PFSK-1 (cell line): ENCODE measurements at regions not wholly inside any gene's neighbourhood (a gene's known extent, or its start where the extent isn't known, plus 50 kb on each side); places are given as distances from the start of the nearest gene placed in this dataset.

ENCODE experiments used
- POLR2AphosphoS5 ChIP-seq: IDR thresholded peaks from 2 replicates; pipeline ENCODE4 v1.6.1; 2012; ENCODE audit warnings: low read depth, mild to moderate bottlenecking, control low read depth, low read length, moderate library complexity
- TAF1 ChIP-seq: IDR thresholded peaks from 2 replicates; pipeline ENCODE4 v1.6.1; 2012; ENCODE audit warnings: low read length, control low read depth, borderline replicate concordance; ENCODE audit not compliant: insufficient read depth

DNA sequence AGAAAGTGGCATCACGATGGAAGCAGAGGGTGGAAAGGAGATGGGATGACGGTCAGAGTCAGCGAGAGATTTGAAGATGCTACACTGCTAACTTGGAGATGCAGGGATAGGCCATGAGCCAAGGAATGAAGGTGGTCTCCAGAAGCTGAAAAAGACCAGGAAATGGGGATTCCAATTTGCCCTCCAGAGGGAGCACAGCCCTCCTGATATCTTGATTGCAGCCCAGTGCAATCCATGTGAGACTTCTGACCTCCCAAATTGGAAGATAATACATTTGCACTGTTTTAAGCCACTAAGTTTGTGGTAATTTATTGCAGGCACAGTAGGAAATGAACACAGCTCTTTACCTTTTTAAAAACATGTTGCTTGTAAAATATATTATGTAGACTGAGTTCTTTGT is 549.5 kb downstream of the VRK1 start:
- TF ChIP-seq TAF1 = no peak
- TF ChIP-seq POLR2AphosphoS5 = no peak
